ENCODE measurements at regions not wholly inside any gene's neighbourhood (a gene's known extent, or its start where the extent isn't known, plus 50 kb on each side); places are given as distances from the start of the nearest gene placed in this dataset.

GRCh38 chr16:63742150-63742549 is 1379.7 kb downstream of the CDH11 start:
- TF ChIP-seq FOXP2 (optimal IDR thresholded peaks at IDR 0.05; ENCODE audit: borderline replicate concordance, extremely low read depth, extremely low read length, insufficient read depth): no peak
- no peak for TF ChIP-seq POLR2AphosphoS5 (IDR thresholded peaks at IDR 0.05; ENCODE audit: low read depth, low read length)
- no peak for TF ChIP-seq TAF1 (IDR thresholded peaks at IDR 0.05; ENCODE audit: borderline replicate concordance, insufficient read depth, low read length)
- TF ChIP-seq SIN3A (IDR thresholded peaks at IDR 0.05; ENCODE audit: borderline replicate concordance, insufficient read depth, low read length): no peak
- TF ChIP-seq REST (IDR thresholded peaks at IDR 0.05; ENCODE audit: insufficient read depth in 1 of 2, low read depth in 2 of 2, low read length in 2 of 2): no peak

- no peak for TF ChIP-seq REST (IDR thresholded peaks at IDR 0.05; ENCODE audit: insufficient read depth in 1 of 2, low read depth in 2 of 2, low read length in 2 of 2)
- no peak for TF ChIP-seq TAF1 (IDR thresholded peaks at IDR 0.05; ENCODE audit: borderline replicate concordance, insufficient read depth, low read length)
- no peak for TF ChIP-seq POLR2AphosphoS5 (IDR thresholded peaks at IDR 0.05; ENCODE audit: low read depth, low read length)
- no peak for TF ChIP-seq SIN3A (IDR thresholded peaks at IDR 0.05; ENCODE audit: borderline replicate concordance, insufficient read depth, low read length)
- no peak for TF ChIP-seq FOXP2 (optimal IDR thresholded peaks at IDR 0.05; ENCODE audit: borderline replicate concordance, extremely low read depth, extremely low read length, insufficient read depth)
Measured at GRCh38 chr16:63737633-63738032, 1384.2 kb downstream of the CDH11 start.

- TF ChIP-seq FOXP2 (optimal IDR thresholded peaks at IDR 0.05; ENCODE audit: borderline replicate concordance, extremely low read depth, extremely low read length, insufficient read depth) (no peak), REST (IDR thresholded peaks at IDR 0.05; ENCODE audit: insufficient read depth in 1 of 2, low read depth in 2 of 2, low read length in 2 of 2) (no peak), TAF1 (IDR thresholded peaks at IDR 0.05; ENCODE audit: borderline replicate concordance, insufficient read depth, low read length) (no peak), SIN3A (IDR thresholded peaks at IDR 0.05; ENCODE audit: borderline replicate concordance, insufficient read depth, low read length) (no peak), POLR2AphosphoS5 (IDR thresholded peaks at IDR 0.05; ENCODE audit: low read depth, low read length) (no peak)
Measured at GRCh38 chr16:63735456-63735855, 1386.4 kb downstream of the CDH11 start.

- TF ChIP-seq POLR2AphosphoS5 (IDR thresholded peaks at IDR 0.05; ENCODE audit: low read depth, low read length) (no peak), REST (IDR thresholded peaks at IDR 0.05; ENCODE audit: insufficient read depth in 1 of 2, low read depth in 2 of 2, low read length in 2 of 2) (no peak), TAF1 (IDR thresholded peaks at IDR 0.05; ENCODE audit: borderline replicate concordance, insufficient read depth, low read length) (no peak), FOXP2 (optimal IDR thresholded peaks at IDR 0.05; ENCODE audit: borderline replicate concordance, extremely low read depth, extremely low read length, insufficient read depth) (no peak), SIN3A (IDR thresholded peaks at IDR 0.05; ENCODE audit: borderline replicate concordance, insufficient read depth, low read length) (no peak)
Measured at GRCh38 chr16:63720848-63721247, 1401.0 kb downstream of the CDH11 start.

- TF ChIP-seq POLR2AphosphoS5 (IDR thresholded peaks at IDR 0.05; ENCODE audit: low read depth, low read length) (no peak), TAF1 (IDR thresholded peaks at IDR 0.05; ENCODE audit: borderline replicate concordance, insufficient read depth, low read length) (no peak), SIN3A (IDR thresholded peaks at IDR 0.05; ENCODE audit: borderline replicate concordance, insufficient read depth, low read length) (no peak), REST (IDR thresholded peaks at IDR 0.05; ENCODE audit: insufficient read depth in 1 of 2, low read depth in 2 of 2, low read length in 2 of 2) (no peak), FOXP2 (optimal IDR thresholded peaks at IDR 0.05; ENCODE audit: borderline replicate concordance, extremely low read depth, extremely low read length, insufficient read depth) (no peak)
Measured at GRCh38 chr16:63719926-63720325, 1401.9 kb downstream of the CDH11 start.

Data from PFSK-1 (cell line).